ENCODE measurements at regions not wholly inside any gene's neighbourhood (a gene's known extent, or its start where the extent isn't known, plus 50 kb on each side); places are given as distances from the start of the nearest gene placed in this dataset.

GRCh38 chr22:48563118-48563965, 1264.3 kb downstream of the BRD1 start:
- no peak overlapping the region for H3K27ac Mint-ChIP-seq
- no peak for DNase-seq
- H3K36me3 Mint-ChIP-seq: no peaks in the 10 kb centered on the region
- H3K4me3 Mint-ChIP-seq: no peak overlapping the region
- H3K4me1 Mint-ChIP-seq: peaks cover 0 to 3% of the 10 kb centered on the region in 2 donors
- peaks cover 4 to 7% of the 10 kb centered on the region in 2 donors for H3K9me3 Mint-ChIP-seq
- H3K27me3 Mint-ChIP-seq: peaks cover 12 to 20% of the 10 kb centered on the region in 2 donors
- no peak for ATAC-seq (replicated peaks)

GRCh38 chr22:48561676-48562075, 1266.0 kb downstream of the BRD1 start:
- no peak for DNase-seq
- peaks cover 0 to under 1% of the 10 kb centered on the region in 2 donors for H3K4me1 Mint-ChIP-seq
- H3K4me3 Mint-ChIP-seq: no peak overlapping the region
- peaks cover 7% of the 10 kb centered on the region in 2 donors for H3K9me3 Mint-ChIP-seq
- H3K27me3 Mint-ChIP-seq: peaks cover 3 to 5% of the 10 kb centered on the region in 2 donors
- no peak for ATAC-seq (replicated peaks)
- no peak overlapping the region for H3K27ac Mint-ChIP-seq
- no peaks in the 10 kb centered on the region for H3K36me3 Mint-ChIP-seq

- H3K4me3 Mint-ChIP-seq: no peak overlapping the region
- no peak for ATAC-seq (replicated peaks)
Measured at GRCh38 chr22:48560836-48561235, 1266.8 kb downstream of the BRD1 start.

GRCh38 chr22:48560389-48560751, 1267.3 kb downstream of the BRD1 start:
- DNase-seq (no peak), ATAC-seq (replicated peaks) (no peak)
- Mint-ChIP-seq H3K4me1 (no peaks in the 10 kb centered on the region), H3K4me3 (no peak overlapping the region), H3K9me3 (peaks cover 7% of the 10 kb centered on the region in 2 donors), H3K27me3 (peaks cover 3 to 5% of the 10 kb centered on the region in 2 donors), H3K27ac (no peak overlapping the region), H3K36me3 (no peaks in the 10 kb centered on the region)

More at GRCh38 chr22:48560836-48561235, 1266.8 kb downstream of the BRD1 start:
- H3K36me3 Mint-ChIP-seq: no peaks in the 10 kb centered on the region
- H3K27ac Mint-ChIP-seq: no peak overlapping the region
- peaks cover 3 to 5% of the 10 kb centered on the region in 2 donors for H3K27me3 Mint-ChIP-seq
- DNase-seq: no peak
- H3K9me3 Mint-ChIP-seq: peaks cover 7% of the 10 kb centered on the region in 2 donors
- no peaks in the 10 kb centered on the region for H3K4me1 Mint-ChIP-seq

GRCh38 chr22:48559647-48560388, 1267.9 kb downstream of the BRD1 start:
- Mint-ChIP-seq H3K27ac (no peak overlapping the region), H3K4me1 (no peaks in the 10 kb centered on the region), H3K27me3 (peaks cover 3 to 5% of the 10 kb centered on the region in 2 donors), H3K36me3 (no peaks in the 10 kb centered on the region), H3K4me3 (no peak overlapping the region), H3K9me3 (peaks cover 7% of the 10 kb centered on the region in 2 donors)
- ATAC-seq (replicated peaks): no peak
- DNase-seq: no peak

- Mint-ChIP-seq H3K27me3 (peaks cover under 1 to 2% of the 10 kb centered on the region in 2 donors), H3K4me1 (no peaks in the 10 kb centered on the region), H3K9me3 (peaks cover 7% of the 10 kb centered on the region in 2 donors), H3K4me3 (no peak overlapping the region), H3K27ac (no peak overlapping the region), H3K36me3 (no peaks in the 10 kb centered on the region)
- DNase-seq (no peak), ATAC-seq (replicated peaks) (no peak)
Measured at GRCh38 chr22:48558606-48559402, 1268.9 kb downstream of the BRD1 start.

GRCh38 chr22:48558016-48558415, 1269.7 kb downstream of the BRD1 start:
- Mint-ChIP-seq H3K4me1 (no peaks in the 10 kb centered on the region), H3K27me3 (peaks cover 0 to 3% of the 10 kb centered on the region in 2 donors), H3K36me3 (no peaks in the 10 kb centered on the region), H3K4me3 (no peak overlapping the region), H3K27ac (no peak overlapping the region), H3K9me3 (peaks cover 7% of the 10 kb centered on the region in 2 donors)
- ATAC-seq (replicated peaks) (no peak), DNase-seq (no peak)

- Mint-ChIP-seq H3K36me3 (no peaks in the 10 kb centered on the region), H3K27ac (no peak overlapping the region), H3K9me3 (peaks cover 7% of the 10 kb centered on the region in 2 donors), H3K4me3 (no peak overlapping the region), H3K27me3 (peaks cover 0 to 5% of the 10 kb centered on the region in 2 donors), H3K4me1 (no peaks in the 10 kb centered on the region)
- ATAC-seq (replicated peaks): no peak
- DNase-seq: no peak
Measured at GRCh38 chr22:48557473-48557872, 1270.2 kb downstream of the BRD1 start.

GRCh38 chr22:48556751-48557150, 1270.9 kb downstream of the BRD1 start:
- Mint-ChIP-seq H3K27me3 (peaks cover 0 to 5% of the 10 kb centered on the region in 2 donors), H3K4me3 (no peak overlapping the region), H3K9me3 (peaks cover 7% of the 10 kb centered on the region in 2 donors), H3K36me3 (no peaks in the 10 kb centered on the region), H3K27ac (no peak overlapping the region), H3K4me1 (no peaks in the 10 kb centered on the region)
- ATAC-seq (replicated peaks): no peak
- DNase-seq: no peak

GRCh38 chr22:48556222-48556621, 1271.5 kb downstream of the BRD1 start:
- no peak overlapping the region for H3K4me3 Mint-ChIP-seq
- ATAC-seq (replicated peaks) (no peak), DNase-seq (no peak)
- no peaks in the 10 kb centered on the region for H3K36me3 Mint-ChIP-seq
- H3K4me1 Mint-ChIP-seq: no peaks in the 10 kb centered on the region
- H3K27ac Mint-ChIP-seq: no peak overlapping the region
- H3K9me3 Mint-ChIP-seq: peaks cover 7% of the 10 kb centered on the region in 2 donors
- peaks cover 0 to 5% of the 10 kb centered on the region in 2 donors for H3K27me3 Mint-ChIP-seq

GRCh38 chr22:48555606-48556005, 1272.1 kb downstream of the BRD1 start:
- peaks cover 0 to 5% of the 10 kb centered on the region in 2 donors for H3K27me3 Mint-ChIP-seq
- peaks cover 7% of the 10 kb centered on the region in 2 donors for H3K9me3 Mint-ChIP-seq
- H3K4me3 Mint-ChIP-seq: no peak overlapping the region
- ATAC-seq (replicated peaks) (no peak), DNase-seq (no peak)
- no peaks in the 10 kb centered on the region for H3K36me3 Mint-ChIP-seq
- no peak overlapping the region for H3K27ac Mint-ChIP-seq
- no peaks in the 10 kb centered on the region for H3K4me1 Mint-ChIP-seq

GRCh38 chr22:48554893-48555572, 1272.6 kb downstream of the BRD1 start:
- Mint-ChIP-seq H3K36me3 (no peaks in the 10 kb centered on the region), H3K27me3 (peaks cover 0 to 5% of the 10 kb centered on the region in 2 donors), H3K9me3 (peaks cover 7% of the 10 kb centered on the region in 2 donors), H3K27ac (no peak overlapping the region), H3K4me1 (no peaks in the 10 kb centered on the region), H3K4me3 (no peak overlapping the region)
- no peak for ATAC-seq (replicated peaks)
- DNase-seq: no peak

- DNase-seq (no peak), ATAC-seq (replicated peaks) (no peak)
- H3K4me3 Mint-ChIP-seq: no peak overlapping the region
- H3K27ac Mint-ChIP-seq: no peak overlapping the region
- peaks cover 0 to 5% of the 10 kb centered on the region in 2 donors for H3K27me3 Mint-ChIP-seq
- H3K9me3 Mint-ChIP-seq: peaks cover 3 to 7% of the 10 kb centered on the region in 2 donors
- no peaks in the 10 kb centered on the region for H3K4me1 Mint-ChIP-seq
- no peaks in the 10 kb centered on the region for H3K36me3 Mint-ChIP-seq
Measured at GRCh38 chr22:48553694-48554308, 1273.9 kb downstream of the BRD1 start.
